ENCODE measurements at regions not wholly inside any gene's neighbourhood (a gene's known extent, or its start where the extent isn't known, plus 50 kb on each side); places are given as distances from the start of the nearest gene placed in this dataset.
"Not testable (repeated sequence)": the region's sequence is repeated elsewhere in the genome, so short reads cannot be mapped to it uniquely, and the experiment has no call there.

DNA sequence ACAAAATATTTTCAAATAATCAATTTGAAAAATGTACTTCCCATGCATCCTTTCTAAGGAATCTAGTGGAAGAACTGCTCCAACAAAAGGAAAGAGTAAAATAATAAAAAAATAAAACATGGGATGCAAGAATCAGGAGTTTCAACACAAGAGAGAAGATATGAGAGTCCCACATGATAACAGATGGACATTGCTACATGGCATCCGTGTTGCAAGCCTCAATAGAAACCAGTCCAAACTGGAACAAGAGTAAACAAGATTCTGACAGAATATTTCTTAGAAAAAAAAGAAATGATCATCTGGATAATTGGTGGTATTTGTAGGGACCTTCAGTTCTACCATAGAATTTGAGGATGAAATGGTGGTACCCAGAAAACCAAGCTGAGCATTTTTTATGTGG is 186.8 kb downstream of the FRK start:
- no peak for DNase-seq

DNA sequence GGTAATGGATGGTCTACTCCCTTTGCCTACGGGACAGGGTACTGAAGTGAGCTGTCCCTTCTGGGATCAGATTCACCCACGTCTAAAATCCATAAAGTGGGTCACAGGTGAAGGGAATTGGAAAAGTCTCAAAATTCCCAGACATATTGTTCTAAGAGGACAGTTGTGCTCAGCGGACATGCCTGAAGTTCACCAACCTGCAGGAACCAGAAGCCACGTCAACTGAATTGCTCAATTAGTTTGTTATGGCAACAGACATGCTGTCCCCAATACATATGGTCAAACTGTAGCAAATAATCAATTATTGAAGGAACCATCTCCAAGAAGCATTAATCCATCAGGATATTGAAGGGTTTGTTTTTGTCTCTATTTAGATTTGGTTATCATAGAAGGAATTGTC is 190.2 kb downstream of the FRK start:
- DNase-seq: no peak

DNA sequence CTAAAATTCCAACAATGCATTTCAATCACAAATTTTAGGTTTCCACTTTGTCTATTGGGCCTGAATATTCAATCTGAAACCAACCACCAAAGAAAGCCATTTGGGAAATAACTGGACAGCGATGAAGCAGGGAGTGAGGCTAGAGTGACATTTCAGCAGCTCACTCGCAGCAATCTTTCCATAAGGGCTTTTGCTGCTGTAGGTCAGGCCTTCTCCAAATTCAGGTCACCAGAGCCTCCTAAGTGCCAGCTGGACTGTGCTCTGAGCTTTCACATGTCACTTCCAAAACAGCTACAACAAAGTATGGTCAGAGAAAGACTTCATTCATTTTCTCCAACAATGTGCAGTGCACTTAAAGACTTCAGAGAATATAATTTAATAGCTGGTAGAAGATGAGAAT is 194.8 kb downstream of the FRK start:
- DNase-seq: no peak

DNA sequence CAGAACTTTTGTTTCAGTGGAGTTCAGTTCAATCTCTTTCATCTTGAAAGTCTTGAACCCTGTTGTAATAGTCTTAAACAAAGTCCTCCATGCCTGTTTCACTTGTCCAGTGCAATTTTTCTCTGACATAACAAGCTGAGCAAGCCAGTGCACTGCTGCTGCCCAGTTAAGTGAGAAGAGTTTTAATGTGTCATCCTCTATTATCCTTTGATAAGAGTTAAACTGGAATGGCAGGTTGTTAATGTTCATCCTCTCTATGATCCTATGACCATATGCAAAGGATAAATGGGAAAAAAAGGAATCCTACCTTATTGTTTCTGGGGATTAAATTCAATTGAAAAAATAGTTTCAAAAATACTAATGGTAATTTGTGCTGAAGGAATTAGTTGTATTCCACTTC is 197.5 kb downstream of the FRK start:
- no peak for DNase-seq

DNA sequence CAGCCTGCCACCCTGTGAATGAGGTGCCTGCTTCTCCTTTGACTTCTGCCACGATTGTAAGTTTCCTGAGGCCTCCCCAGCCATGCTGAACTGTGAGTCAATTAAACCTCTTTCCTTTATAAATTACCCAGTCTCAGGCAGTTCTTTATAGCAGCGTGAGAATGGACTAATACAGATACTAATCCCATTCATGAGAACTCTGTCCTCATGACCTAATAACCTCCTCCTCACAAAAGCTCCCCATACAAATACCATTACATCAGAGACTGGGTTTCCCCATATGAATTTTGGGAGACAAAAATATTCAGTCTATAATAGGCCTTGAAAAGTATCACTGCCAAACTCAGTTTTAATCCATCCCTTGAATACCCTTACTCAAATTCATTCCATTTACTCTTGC is 199.0 kb downstream of the FRK start:
- DNase-seq: not testable (repeated sequence)

DNA sequence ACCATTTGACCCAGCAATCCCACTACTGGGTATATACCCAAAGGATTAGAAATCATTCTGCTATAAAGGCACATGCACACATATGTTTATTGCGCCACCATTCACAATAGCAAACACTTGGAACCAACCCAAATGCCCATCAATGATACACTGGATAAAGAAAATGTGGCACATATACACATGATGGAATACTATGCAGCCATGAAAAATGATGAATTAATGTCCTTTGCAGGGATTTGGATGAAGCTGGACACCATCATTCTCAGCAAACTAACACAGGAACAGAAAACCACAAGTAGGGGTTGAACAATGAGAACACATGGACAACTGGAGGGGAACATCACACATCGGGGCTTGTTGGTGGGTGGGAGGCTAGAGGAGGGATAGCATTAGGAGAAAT is 201.1 kb downstream of the FRK start:
- not testable (repeated sequence) for DNase-seq

DNA sequence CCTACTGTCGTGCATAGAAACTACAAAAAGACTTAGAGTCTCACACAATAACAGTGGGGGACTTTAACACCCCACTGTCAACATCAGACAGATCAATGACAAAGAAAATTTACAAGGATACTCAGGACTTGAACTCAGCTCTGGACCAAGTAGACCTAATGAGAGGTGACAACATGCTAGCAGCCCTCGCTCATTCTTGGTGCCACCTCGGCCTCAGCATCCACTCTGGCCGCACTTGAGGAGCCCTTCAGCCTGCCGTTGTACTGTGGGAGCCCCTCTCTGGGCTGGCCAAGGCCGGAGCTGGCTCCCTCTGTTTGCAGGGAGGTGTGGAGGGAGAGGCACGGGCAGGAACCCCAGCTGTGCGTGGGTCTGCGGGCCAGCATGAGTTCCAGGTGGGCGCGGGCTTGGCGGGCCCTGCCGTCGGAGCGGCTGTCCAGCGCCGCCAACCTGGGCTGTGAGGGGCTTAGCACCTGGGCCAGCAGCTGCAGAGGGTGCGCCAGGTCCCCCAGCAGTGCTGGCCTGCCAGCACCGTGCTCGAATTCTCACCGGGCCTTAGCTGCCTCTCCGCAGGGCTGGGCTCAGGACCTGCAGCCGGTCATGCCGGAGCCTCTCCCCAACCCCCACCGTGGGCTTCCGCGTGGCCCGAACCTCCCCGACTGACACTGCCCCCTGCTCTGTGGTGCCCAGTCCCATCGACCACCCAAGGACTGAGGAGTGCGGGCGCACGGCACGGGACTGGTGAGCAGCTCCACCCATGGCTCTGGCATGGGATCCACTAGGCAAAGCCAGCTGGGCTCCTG is 205.6 kb downstream of the FRK start:
- no peak for DNase-seq

DNA sequence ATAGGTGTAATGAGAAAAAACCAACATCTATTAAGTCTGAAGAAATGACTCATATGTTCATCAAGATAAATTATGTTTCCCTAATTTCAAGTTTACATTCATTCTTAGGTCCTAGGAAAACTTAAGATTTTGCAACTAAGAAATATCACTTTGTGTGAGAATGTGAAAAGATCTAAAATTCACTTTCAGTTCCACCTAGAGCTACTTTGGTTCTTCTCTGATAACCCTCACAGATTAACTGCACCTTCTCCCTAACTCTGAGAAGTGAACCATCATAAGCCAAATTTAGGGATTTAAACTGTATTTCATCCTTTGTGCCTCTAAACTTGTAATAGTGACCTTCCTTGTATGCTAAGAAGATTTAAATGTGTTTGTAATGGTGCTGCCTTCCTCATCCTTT is 213.0 kb downstream of the FRK start:
- no peak for DNase-seq

DNA sequence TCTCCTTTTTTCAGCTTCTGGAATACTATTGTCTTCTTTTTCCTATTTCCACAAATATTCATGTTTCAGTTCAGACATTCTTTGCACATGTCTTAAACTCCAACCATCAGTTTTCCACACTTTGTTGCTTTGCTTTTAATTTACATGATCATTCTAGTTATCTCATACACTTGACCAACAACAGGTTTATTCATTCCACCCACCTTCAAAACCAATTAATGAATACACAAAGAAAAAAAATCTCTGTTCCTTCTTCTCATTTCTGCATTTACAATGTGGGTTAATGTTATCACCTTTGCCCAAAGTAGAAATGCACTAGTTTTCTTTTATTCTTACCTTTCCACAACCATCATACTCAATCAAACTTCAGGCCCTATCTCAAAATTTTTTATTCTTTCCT is 216.7 kb downstream of the FRK start:
- no peak for DNase-seq

DNA sequence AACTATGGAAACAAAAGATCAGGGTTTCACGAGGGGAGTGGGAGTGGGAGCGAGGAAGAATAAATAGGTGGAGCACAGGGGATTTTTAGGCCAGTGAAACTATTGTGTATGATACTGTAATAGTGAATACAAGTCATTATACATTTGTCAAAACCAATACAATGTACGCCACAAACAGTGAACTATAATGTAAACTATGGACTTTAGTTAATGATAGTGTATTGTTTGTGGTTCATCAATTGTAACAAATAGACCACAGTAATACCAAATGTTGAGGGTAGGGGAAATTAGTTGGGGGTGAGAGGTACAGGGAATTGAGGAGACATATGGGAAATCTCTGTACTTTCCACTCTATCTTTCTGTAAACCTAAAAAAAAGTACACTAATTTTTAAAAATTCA is 218.4 kb downstream of the FRK start:
- DNase-seq: no peak

DNA sequence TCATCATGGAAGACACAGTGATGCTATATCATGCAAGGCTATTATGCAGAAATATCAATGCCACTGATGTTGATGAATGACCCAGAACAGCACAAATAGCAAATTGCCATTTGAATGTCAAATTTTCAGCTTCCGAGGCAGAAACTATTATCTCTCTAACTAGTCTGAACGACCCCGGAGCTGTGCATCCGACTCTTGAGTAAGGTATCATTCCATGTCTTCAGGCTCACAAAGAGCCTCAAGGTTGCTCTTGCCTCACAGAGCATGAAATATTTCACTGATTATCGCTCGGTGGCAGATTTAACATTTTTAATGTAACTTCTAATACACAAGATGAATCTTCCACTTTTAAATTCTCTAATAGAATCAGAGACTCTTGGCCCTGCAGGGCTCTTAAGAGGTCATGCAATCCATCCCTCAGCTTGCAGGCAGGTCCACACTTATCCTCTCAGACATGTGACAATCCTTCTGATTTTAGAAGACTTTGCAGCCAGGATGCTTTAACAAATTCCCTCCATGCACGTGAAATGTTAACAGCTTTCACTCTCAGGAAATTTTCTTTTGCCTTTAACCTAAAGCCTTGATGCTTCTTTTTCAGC is 221.0 kb downstream of the FRK start:
- DNase-seq: no peak

DNA sequence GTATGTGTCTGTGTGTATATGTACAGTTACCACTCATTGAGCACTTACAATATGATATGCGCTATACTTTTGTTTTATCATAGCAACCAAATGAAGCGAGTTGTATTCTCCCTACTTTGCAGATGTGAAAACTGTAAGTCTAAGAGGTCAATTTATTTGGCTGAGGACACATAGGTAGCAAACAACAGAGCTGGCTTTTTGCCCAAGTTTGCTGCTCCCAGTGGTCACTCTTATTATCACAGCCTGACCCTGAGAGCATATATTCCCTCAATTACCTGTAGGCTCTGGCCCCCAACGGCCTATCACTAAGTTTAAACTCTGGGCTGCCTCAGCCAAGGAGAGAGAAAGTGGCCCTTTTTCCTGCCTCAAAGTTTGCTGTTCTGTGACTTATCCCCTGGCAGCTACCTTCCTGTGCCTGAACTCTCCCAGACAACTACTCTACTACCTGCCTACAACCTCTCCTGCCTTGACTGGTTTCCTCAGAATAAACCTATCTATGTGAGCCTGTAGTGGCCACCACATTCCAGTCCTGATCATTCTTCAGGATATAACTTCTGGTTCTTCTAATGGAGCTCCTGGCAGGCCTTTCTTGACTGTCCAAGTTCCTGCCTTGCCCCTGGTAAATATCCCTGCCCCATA is 221.8 kb downstream of the FRK start:
- peak; percentile 16 for DNase-seq

DNA sequence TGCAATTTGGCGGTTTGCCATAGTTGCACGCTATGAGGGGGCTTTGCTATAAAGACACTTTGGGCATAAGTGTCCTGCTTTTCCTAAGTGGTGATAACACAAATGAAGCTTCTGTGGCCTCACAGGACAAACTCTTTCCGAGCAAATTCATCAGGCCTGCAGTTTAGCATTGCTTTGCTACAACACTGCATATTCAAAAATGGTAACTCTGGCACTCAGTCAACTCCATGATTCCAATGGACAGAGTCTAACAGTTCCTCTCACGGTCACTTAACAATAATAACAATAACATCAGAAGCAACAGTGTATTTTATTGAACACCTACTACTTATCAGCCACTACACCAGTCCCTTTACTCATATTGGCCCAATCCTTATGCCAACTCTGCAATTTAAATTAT is 222.5 kb downstream of the FRK start:
- no peak for DNase-seq

DNA sequence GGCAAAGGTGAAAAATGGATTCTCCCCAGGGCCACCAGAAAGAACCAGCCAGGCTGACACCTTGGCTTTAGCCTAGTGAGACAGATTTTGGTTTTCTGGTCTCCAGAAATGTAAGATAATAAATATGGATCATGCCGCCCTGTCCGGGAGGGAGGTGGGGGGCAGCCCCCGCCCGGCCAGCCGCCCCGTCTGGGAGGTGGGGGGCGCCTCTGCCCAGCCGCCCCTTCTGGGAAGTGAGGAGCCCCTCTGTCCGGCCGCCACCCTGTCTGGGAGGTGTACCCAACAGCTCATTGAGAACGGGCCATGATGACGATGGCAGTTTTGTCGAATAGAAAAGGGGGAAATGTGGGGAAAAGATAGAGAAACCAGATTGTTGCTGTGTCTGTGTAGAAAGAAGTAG is 224.3 kb downstream of the FRK start:
- DNase-seq: not testable (repeated sequence)

DNA sequence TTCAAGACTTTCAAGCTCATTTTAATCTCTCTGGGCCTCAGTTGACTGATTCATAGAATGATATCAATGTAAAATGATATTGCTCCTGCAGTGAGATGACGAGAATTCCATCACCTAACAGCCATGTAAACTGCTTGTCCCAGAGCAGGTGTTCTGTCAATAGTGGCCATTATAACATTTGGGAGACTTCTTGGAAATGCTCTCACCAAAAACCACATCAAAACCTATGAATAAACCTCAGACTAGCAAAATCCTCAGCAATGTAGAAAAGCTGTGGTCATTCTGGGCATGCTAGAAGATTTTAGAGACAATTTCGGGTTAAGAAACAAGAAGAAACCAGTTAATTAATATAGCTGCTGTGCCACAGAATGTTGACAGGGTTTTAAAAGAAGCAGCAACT is 225.4 kb downstream of the FRK start:
- no peak for DNase-seq

DNA sequence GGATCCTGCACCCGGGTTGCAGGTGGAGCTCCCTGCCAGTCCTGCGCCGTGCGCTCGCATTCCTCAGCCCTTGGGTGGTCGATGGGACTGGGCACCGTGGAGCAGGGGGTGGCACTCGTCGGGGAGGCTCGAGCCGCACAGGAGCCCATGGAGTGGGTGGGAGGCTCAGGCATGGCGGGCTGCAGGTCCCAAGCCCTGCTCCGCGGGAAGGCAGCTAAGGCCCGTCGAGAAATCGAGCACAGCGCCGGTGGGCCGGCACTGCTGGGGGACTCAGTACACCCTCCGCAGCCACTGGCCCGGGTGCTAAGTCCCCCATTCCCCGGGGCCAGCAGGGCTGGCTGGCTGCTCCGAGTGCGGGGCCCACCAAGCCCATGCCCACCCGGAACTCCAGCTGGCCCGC is 226.1 kb downstream of the FRK start:
- DNase-seq: not testable (repeated sequence)

DNA sequence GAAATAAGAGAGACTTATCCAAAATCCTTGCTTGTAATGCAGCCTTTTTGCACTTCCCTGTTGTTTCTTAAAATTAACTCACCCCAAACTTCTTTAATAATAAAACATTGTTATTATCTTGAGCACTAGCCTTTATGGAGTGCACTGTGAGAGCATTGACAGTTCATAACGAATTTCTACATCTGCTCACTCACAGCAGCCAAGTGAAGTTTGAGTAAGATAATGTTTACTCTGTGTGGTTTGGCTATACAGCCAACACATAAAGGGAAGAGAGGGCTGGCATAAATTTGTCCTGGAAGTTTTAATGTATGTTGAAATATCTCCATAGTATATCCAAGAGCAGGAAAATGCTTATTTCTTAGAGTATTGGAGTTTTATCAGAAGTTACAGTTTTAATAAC is 227.9 kb downstream of the FRK start:
- no peak for DNase-seq

DNA sequence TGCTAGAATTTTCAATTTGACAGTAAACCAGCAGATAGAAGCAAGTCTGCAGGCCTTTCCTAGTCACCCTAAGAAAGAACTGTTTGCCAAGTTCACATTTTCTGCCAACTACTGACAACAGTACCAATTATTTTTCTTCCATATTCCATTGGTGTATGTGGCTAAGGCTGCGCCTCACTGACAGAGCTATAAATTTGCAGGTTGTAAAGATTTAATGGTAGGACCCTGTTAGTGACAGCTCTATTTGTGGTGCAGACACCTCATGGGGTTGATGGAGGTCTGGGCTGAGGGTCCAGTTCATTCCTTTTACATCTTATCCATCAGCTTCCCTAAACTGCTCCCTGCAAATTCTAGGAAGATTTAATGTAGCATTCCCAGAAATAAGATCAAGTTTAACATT is 228.5 kb downstream of the FRK start:
- no peak for DNase-seq

DNA sequence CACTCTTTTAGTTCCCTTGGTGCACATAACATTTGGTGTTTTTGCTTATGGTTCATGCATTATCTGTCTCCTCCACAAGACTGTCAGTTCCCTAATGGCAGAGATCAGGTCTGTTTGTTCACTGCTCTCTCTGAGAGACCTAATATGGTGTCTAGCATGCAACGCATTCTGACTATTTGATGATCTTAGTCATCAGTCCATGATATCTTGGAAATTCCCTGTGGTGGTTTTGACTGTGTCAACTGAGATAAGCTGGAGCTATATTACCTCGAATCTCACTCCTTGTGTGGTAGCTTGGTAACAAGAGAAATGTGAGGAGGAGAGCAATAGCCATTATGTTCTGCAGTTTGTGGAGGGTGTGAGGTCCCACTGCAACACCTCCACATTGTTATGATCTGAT is 229.8 kb downstream of the FRK start:
- DNase-seq: no peak

DNA sequence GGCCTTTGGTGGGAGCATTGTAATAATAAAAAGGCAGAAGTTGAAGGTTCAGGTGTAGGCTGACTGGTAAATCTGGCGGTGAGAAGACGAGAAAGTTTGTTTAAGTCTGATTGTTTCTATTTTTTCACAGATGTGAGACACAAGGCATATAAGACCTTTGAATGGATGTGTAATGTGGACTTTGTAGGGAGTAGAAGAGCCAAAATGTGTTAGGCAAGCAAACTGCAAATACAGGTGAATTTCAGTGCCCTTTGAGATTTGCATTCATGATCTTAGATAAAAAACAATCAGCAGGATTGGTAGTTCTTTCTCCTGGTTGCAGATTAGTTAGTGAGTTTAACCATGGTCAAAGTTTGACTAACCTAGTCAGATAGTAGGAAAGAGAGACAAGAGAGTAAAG is 238.9 kb downstream of the FRK start:
- DNase-seq: no peak

DNA sequence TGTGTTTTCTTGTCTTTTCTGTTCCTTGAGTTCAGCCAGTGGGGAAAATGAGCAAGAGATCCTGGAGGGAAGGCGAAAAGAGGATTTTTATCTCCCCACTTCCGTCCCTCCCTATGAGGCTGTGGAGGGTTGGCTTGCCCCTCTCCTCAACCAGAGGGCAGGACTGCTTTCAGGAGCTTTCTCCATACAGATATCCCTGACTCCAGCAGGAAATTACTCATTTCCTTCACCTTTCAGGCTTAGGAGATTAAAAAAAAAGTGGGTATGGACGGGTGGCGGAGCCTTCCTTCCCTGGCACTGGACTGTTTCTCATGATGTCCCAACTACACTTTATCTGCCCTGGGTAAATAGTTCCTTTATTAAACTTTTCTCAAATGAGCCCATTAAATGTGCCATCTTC is 241.2 kb downstream of the FRK start:
- DNase-seq: no peak

DNA sequence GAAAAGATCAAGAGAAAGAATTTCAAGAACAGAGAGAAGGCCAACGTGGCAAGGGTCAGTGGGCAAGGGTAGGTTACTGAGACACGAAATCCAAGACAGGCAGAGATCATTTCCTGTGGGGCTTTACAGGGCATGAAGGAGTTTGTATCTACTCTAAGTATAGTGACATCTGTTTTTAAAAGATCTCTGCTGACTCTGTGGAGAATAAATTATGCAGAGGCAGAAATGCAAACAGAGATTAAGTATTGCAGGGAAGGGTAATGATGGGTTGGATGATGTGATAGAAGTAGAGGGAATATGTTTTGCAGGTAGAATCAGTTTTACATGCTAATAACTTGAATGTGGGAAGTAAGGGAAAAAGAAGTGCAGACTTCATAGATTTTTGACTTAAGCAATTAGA is 243.5 kb downstream of the FRK start:
- DNase-seq: no peak

DNA sequence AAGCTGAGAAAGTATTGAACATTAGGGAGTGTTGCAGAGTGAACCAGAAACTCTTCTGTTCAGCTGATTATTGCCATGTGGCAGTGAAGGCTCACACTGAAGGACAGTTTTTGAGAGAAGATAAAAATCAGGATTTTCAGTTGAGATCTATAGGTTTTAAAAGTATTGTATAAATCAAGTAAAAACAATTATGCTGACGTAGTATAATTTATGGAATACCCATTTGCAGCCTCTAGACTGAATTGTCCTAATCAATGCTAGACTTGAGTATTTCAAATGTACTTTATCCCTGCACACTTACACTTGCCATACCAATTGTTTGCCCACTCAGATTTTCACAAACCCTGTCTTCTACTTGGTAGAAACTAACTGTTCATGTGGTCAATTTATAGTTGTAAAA is 245.8 kb downstream of the FRK start:
- DNase-seq: no peak

DNA sequence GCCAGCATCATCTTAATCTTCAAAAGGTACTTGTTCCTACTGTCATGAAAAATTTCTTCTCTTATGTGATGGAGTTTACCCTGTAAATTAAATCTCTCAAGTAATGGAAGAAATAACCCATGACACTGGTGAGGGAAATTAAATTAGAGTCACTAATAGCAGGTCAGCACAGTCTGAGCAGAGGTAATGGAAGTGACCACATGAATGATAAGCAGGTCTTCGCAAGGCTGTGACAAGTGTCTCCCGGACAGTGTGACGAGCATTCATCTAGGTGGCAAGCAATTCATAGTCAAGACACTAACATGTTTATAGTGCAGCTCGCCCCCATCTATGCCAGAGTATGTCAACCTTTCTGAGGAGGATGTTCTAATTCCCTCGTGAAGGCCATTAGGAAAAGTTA is 249.2 kb downstream of the FRK start:
- no peak for DNase-seq

DNA sequence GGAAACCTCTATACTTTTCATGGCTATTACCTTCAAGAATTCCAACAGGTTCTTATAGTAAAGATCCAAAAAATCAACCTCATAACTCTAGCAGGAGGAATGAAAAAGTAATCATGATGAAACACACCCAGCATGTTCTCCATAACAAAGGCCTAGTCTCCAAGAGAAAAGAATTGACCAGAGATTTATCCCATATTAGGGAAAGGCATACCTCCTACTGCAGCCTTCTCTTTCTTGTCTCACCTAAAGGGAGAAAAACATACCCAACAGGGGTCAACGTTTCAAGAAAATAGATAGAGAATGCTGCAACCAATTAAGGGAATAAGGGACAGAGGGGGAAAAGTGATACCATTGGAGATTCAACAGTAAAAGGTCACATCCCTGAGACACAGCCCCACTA is 262.5 kb downstream of the FRK start:
- no peak for DNase-seq

Data from activated CD4-positive, alpha-beta T cell treated with anti-CD3 and anti-CD28 coated beads, Interleukin-2, amount 50 U/mL, for 16 hours (primary cell).